ENCODE measurements at regions not wholly inside any gene's neighbourhood (a gene's known extent, or its start where the extent isn't known, plus 50 kb on each side); places are given as distances from the start of the nearest gene placed in this dataset.

GRCh38 chr9:73720601-73721000, 568.9 kb downstream of the ANXA1 start:
- CTCF ChIA-PET, result interaction anchor here (1.0 kb wide), 1 partner anchor 13 kb away, joined by 4 read pairs; no protein-coding TSS in a partner anchor

GRCh38 chr9:73736270-73736669, 584.6 kb downstream of the ANXA1 start:
- no peak for DNase-seq (ENCODE audit: extremely low spot score)
- ChIA-PET CTCF (no interaction called here), POLR2A (no interaction called here)
- TF ChIP-seq CTCF (IDR thresholded peaks at IDR 0.05; ENCODE audit: control extremely low read depth, extremely low read depth, low read depth, missing control alignments), result no peak

More at GRCh38 chr9:73720601-73721000, 568.9 kb downstream of the ANXA1 start:
- no peak for DNase-seq (ENCODE audit: extremely low spot score)
- POLR2A ChIA-PET, result no interaction called here
- TF ChIP-seq CTCF (IDR thresholded peaks at IDR 0.05; ENCODE audit: control extremely low read depth, extremely low read depth, low read depth, missing control alignments), result no peak

- POLR2A ChIA-PET, result no interaction called here
- TF ChIP-seq CTCF (IDR thresholded peaks at IDR 0.05; ENCODE audit: control extremely low read depth, extremely low read depth, low read depth, missing control alignments), result no peak
- no peak for DNase-seq (ENCODE audit: extremely low spot score)
- CTCF ChIA-PET, result no interaction called here
Measured at GRCh38 chr9:73738741-73739530, 587.3 kb downstream of the ANXA1 start.

- POLR2A ChIA-PET, result no interaction called here
- no peak for TF ChIP-seq CTCF (IDR thresholded peaks at IDR 0.05; ENCODE audit: control extremely low read depth, extremely low read depth, low read depth, missing control alignments)
- CTCF ChIA-PET, result interaction anchor here (1.0 to 1.5 kb wide), 2 partner anchors 15 to 19 kb away, joined by 4 read pairs; no protein-coding TSS in a partner anchor
- DNase-seq (ENCODE audit: extremely low spot score), result no peak
Measured at GRCh38 chr9:73741316-73741715, 589.7 kb downstream of the ANXA1 start.

GRCh38 chr9:73742412-73742811, 590.7 kb downstream of the ANXA1 start:
- POLR2A ChIA-PET, result no interaction called here

GRCh38 chr9:73743826-73744225, 592.2 kb downstream of the ANXA1 start:
- CTCF ChIA-PET, result interaction anchor here (1.1 kb wide), 1 partner anchor 10 kb away, joined by 3 read pairs; no protein-coding TSS in a partner anchor
- no peak for DNase-seq (ENCODE audit: extremely low spot score)
- POLR2A ChIA-PET, result no interaction called here
- no peak for TF ChIP-seq CTCF (IDR thresholded peaks at IDR 0.05; ENCODE audit: control extremely low read depth, extremely low read depth, low read depth, missing control alignments)

More at GRCh38 chr9:73742412-73742811, 590.7 kb downstream of the ANXA1 start:
- DNase-seq (ENCODE audit: extremely low spot score), result no peak
- CTCF ChIA-PET, result no interaction called here
- TF ChIP-seq CTCF (IDR thresholded peaks at IDR 0.05; ENCODE audit: control extremely low read depth, extremely low read depth, low read depth, missing control alignments), result no peak
